Thyroid gland (tissue), 4 donors: ENCODE measurements at regions not wholly inside any gene's neighbourhood (a gene's known extent, or its start where the extent isn't known, plus 50 kb on each side); places are given as distances from the start of the nearest gene placed in this dataset.

ENCODE experiments used
- DNase-seq, 2 donors: peaks; one replicate each; pipeline ENCODE4 v3.0.0-alpha.2; 2019
- H3K27ac ChIP-seq, 3 donors: fragments of 200-600 bp; sonication (generic); 1 replicate in 2 of 3; 2 replicates in 1 of 3; pipeline ENCODE4 v1.5.1; 2016 to 2019; ENCODE audit warnings: mild to moderate bottlenecking in 1 of 3, moderate library complexity in 1 of 3
- H3K27me3 ChIP-seq: fragments of 200-600 bp; sonication (generic); one replicate; pipeline ENCODE4 v1.5.1; 2019
- H3K36me3 ChIP-seq, 2 donors: fragments of 200-600 bp; sonication (generic); one replicate each; pipeline ENCODE4 v1.5.1; 2016 to 2019
- H3K4me1 ChIP-seq, 2 donors: fragments of 200-600 bp; sonication (generic); one replicate each; pipeline ENCODE4 v1.5.1; 2017 to 2019
- H3K4me3 ChIP-seq, 3 donors: fragments of 200-600 bp; sonication (generic); replicated peaks in 1 of 3; 1 replicate in 2 of 3; 2 replicates in 1 of 3; pipeline ENCODE4 v1.5.1; 2016; ENCODE audit warnings: mild to moderate bottlenecking in 1 of 3
- H3K9me3 ChIP-seq: fragments of 200-600 bp; sonication (generic); one replicate; pipeline ENCODE4 v1.5.1; 2017
- CTCF ChIP-seq, 6 experiments: fragments of 200-600 bp in 3 of 6; fragments of 450-650 bp in 3 of 6; sonication (generic) in 3 of 6; IDR thresholded peaks; one replicate each; pipeline ENCODE4 v1.5.1; 2016 to 2019; ENCODE audit warnings: antibody characterized with exemption in 6 of 6, mild to moderate bottlenecking in 2 of 6, inconsistent platforms in 1 of 6, moderate library complexity in 1 of 6
- POLR2A ChIP-seq, 2 donors: fragments of 450-650 bp; IDR thresholded peaks; one replicate each; pipeline ENCODE4 v1.6.1; 2017; ENCODE audit warnings: antibody characterized with exemption in 2 of 2, mild to moderate bottlenecking in 2 of 2, moderate library complexity in 1 of 2
- WGBS, 2 donors: methylation state at CpG; one replicate each; pipeline ENCODE4 v1.1.5; 2017; 5-methylcytosine and 5-hydroxymethylcytosine counted together
- intact Hi-C: fragments of 100-400 bp; cut with DNase I; formaldehyde crosslinking; loops from one replicate; pipeline ENCODE4 v1.15.1; 2023

- intact Hi-C loops = no loop called here
- no peak for TF ChIP-seq POLR2A (IDR thresholded peaks at IDR 0.05)
- TF ChIP-seq CTCF (IDR thresholded peaks at IDR 0.05) = no peak
- H3K9me3 ChIP-seq = no peaks in the 10 kb centered on the region
- H3K36me3 ChIP-seq = no peaks in the 10 kb centered on the region
- no peaks in the 10 kb centered on the region for H3K27me3 ChIP-seq
- 90 to 93% methylated on average over 4 of the region's 4 CpGs for WGBS, 2 donors
- no peaks in the 10 kb centered on the region for H3K4me1 ChIP-seq
- H3K27ac ChIP-seq = no peak overlapping the region
- no peak for DNase-seq
- H3K4me3 ChIP-seq = no peak overlapping the region
Measured at GRCh38 chr17:79497777-79498348, 113.0 kb downstream of the RBFOX3 start.

- H3K4me1 ChIP-seq = no peaks in the 10 kb centered on the region
- no peak for DNase-seq
- no peaks in the 10 kb centered on the region for H3K36me3 ChIP-seq
- intact Hi-C loops = no loop called here
- 70 to 74% methylated on average over 13 of the region's 13 CpGs for WGBS, 2 donors
- TF ChIP-seq CTCF (IDR thresholded peaks at IDR 0.05) (no peak), POLR2A (IDR thresholded peaks at IDR 0.05) (no peak)
- no peaks in the 10 kb centered on the region for H3K27me3 ChIP-seq
- H3K27ac ChIP-seq = no peak overlapping the region
- no peaks in the 10 kb centered on the region for H3K9me3 ChIP-seq
- no peak overlapping the region for H3K4me3 ChIP-seq
Measured at GRCh38 chr17:79496422-79497005, 114.3 kb downstream of the RBFOX3 start.

GRCh38 chr17:79495665-79496064 lies 115.2 kb downstream of the RBFOX3 start:
- Histone ChIP-seq H3K4me3 (no peak overlapping the region), H3K27me3 (no peaks in the 10 kb centered on the region), H3K9me3 (no peaks in the 10 kb centered on the region), H3K36me3 (no peaks in the 10 kb centered on the region), H3K27ac (no peak overlapping the region), H3K4me1 (no peaks in the 10 kb centered on the region)
- DNase-seq = no peak
- no peak for TF ChIP-seq POLR2A (IDR thresholded peaks at IDR 0.05)
- WGBS, 2 donors = 77 to 85% methylated on average over 11 of the region's 11 CpGs
- intact Hi-C loops = no loop called here

- intact Hi-C loops = no loop called here
- H3K4me1 ChIP-seq = no peaks in the 10 kb centered on the region
- DNase-seq = no peak
- no peaks in the 10 kb centered on the region for H3K9me3 ChIP-seq
- TF ChIP-seq POLR2A (IDR thresholded peaks at IDR 0.05) = no peak
- no peak for TF ChIP-seq CTCF (IDR thresholded peaks at IDR 0.05)
- WGBS, 2 donors = 45% methylated on average over 1 of the region's 3 CpGs; no CpG with 5 or more reads in 1 of the 2 donors
- H3K27me3 ChIP-seq = no peaks in the 10 kb centered on the region
- no peak overlapping the region for H3K4me3 ChIP-seq
- no peak overlapping the region for H3K27ac ChIP-seq
- H3K36me3 ChIP-seq = no peaks in the 10 kb centered on the region
Measured at GRCh38 chr17:79491006-79491405, 119.8 kb downstream of the RBFOX3 start.

GRCh38 chr17:79490530-79490929 lies 120.3 kb downstream of the RBFOX3 start:
- Histone ChIP-seq H3K4me3 (no peak overlapping the region), H3K4me1 (no peaks in the 10 kb centered on the region), H3K36me3 (no peaks in the 10 kb centered on the region), H3K27ac (no peak overlapping the region), H3K9me3 (no peaks in the 10 kb centered on the region), H3K27me3 (no peaks in the 10 kb centered on the region)
- intact Hi-C loops = no loop called here
- WGBS, 2 donors = 0 to 15% methylated on average over 1 of the region's 1 CpG
- no peak for DNase-seq
- TF ChIP-seq POLR2A (IDR thresholded peaks at IDR 0.05) (no peak), CTCF (IDR thresholded peaks at IDR 0.05) (no peak)
